GM23248 (cell line): ENCODE measurements at regions not wholly inside any gene's neighbourhood (a gene's known extent, or its start where the extent isn't known, plus 50 kb on each side); places are given as distances from the start of the nearest gene placed in this dataset.

Experiments
- EZH2 ChIP-seq: fragments of 200-600 bp; sonication (generic); IDR thresholded peaks from 2 replicates; pipeline ENCODE4 v1.6.1; 2018; ENCODE audit warnings: antibody characterized with exemption, mild to moderate bottlenecking; ENCODE audit not compliant: insufficient read depth, poor library complexity, severe bottlenecking
- EZH2phosphoT487 ChIP-seq: fragments of 200-600 bp; sonication (generic); IDR thresholded peaks from 2 replicates; pipeline ENCODE4 v1.6.1; 2018; ENCODE audit warnings: antibody characterized with exemption, moderate library complexity, mild to moderate bottlenecking, low read depth; ENCODE audit not compliant: insufficient read depth

GRCh38 chr13:99656092-99656745 is 154.9 kb downstream of the TM9SF2 start:
- TF ChIP-seq EZH2phosphoT487 = no peak
- TF ChIP-seq EZH2 = no peak
